H7 (cell line): ENCODE measurements at regions not wholly inside any gene's neighbourhood (a gene's known extent, or its start where the extent isn't known, plus 50 kb on each side); places are given as distances from the start of the nearest gene placed in this dataset.

Experiments
- DNase-seq: peaks from one replicate; pipeline ENCODE4 v3.0.0; 2012
- H3K27me3 ChIP-seq: 2 replicates; pipeline ENCODE4 v1.6.0; 2011; ENCODE audit warnings: mild to moderate bottlenecking, low read length; ENCODE audit not compliant: control insufficient read depth, insufficient read depth
- H3K36me3 ChIP-seq: replicated peaks from 2 replicates; pipeline ENCODE4 v1.5.1; 2011; ENCODE audit warnings: low read length; ENCODE audit not compliant: control insufficient read depth, insufficient read depth
- H3K4me3 ChIP-seq: 2 replicates; pipeline ENCODE4 v1.5.1; 2011; ENCODE audit warnings: low read depth, mild to moderate bottlenecking, control low read depth, low read length, moderate library complexity; ENCODE audit not compliant: insufficient read depth

- Histone ChIP-seq H3K27me3 (no peaks in the 10 kb centered on the region), H3K36me3 (no peaks in the 10 kb centered on the region), H3K4me3 (no peak overlapping the region)
- no peak for DNase-seq
These were observed 111.9 kb upstream of the PCDH18 start for GRCh38 chr4:137644201-137644600.

GRCh38 chr4:137641544-137641943 is 109.2 kb upstream of the PCDH18 start:
- no peak for DNase-seq
- H3K27me3 ChIP-seq = no peaks in the 10 kb centered on the region
- no peak overlapping the region for H3K4me3 ChIP-seq
- no peaks in the 10 kb centered on the region for H3K36me3 ChIP-seq

DNA sequence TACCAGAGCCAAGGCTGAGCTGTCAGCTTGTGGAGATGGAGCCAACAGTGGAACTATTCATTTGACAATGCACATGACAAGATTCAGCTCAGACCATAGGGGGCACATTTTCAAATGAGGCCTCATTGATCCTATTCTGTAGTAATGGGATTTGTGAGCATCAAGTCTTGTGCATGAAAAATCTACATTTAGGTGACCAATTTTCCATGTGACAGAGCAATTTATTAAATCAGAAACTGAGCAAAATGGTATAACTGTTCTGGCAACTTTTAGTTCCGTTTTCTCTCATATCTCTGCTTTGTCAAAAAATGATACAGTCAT is 108.5 kb upstream of the PCDH18 start:
- no peaks in the 10 kb centered on the region for H3K27me3 ChIP-seq
- no peak overlapping the region for H3K4me3 ChIP-seq
- no peak for DNase-seq
- no peaks in the 10 kb centered on the region for H3K36me3 ChIP-seq

- Histone ChIP-seq H3K4me3 (no peak overlapping the region), H3K27me3 (no peaks in the 10 kb centered on the region), H3K36me3 (no peaks in the 10 kb centered on the region)
- DNase-seq = no peak
These were observed 108.0 kb upstream of the PCDH18 start for GRCh38 chr4:137640156-137640837.

- no peaks in the 10 kb centered on the region for H3K36me3 ChIP-seq
- no peak overlapping the region for H3K4me3 ChIP-seq
- no peak for DNase-seq
- H3K27me3 ChIP-seq = no peaks in the 10 kb centered on the region
These were observed 106.6 kb upstream of the PCDH18 start for GRCh38 chr4:137638934-137639333.

DNA sequence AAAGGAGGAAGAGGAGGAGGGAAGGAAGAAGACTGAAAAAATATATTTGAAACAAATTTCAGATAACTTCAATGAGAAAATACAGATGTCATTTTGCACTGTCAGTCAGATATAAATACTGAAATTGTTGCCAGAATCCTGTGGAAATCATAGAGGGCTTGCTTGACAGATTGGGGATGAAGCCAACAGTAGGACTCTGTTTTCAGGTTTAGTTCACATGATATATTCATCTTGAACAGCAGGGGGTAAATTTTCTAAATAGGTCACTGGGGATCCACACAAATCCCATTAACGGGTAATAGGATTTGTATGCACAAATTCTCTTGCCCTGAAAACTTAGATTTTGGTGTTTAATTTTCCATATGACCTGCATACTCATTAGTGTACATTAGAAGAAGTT is 103.3 kb upstream of the PCDH18 start:
- H3K4me3 ChIP-seq = no peak overlapping the region
- DNase-seq = no peak
- H3K36me3 ChIP-seq = no peaks in the 10 kb centered on the region

GRCh38 chr4:137635108-137635507 is 102.8 kb upstream of the PCDH18 start:
- Histone ChIP-seq H3K36me3 (no peaks in the 10 kb centered on the region), H3K27me3 (no peaks in the 10 kb centered on the region), H3K4me3 (no peak overlapping the region)
- no peak for DNase-seq

More for the DNA sequence above, 103.3 kb upstream of the PCDH18 start:
- H3K27me3 ChIP-seq = no peaks in the 10 kb centered on the region

DNA sequence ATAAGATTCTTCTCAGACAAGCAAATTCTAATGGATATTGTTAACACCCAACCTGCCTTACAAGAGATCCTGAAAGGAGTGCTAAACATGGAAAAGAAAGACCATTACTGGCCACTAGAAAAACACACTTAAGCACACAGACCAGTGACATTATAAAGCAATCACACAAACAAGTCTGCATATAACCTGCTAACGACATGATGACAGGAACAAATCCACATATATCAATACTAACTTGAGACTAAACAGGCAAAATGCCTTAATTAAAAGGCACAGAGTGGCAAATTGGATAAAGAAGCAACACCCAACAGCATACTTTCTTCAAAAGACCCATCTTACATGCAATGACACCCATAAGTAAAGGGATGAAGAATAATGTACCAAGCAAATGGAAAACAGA is 100.5 kb upstream of the PCDH18 start:
- H3K36me3 ChIP-seq = no peaks in the 10 kb centered on the region
- H3K4me3 ChIP-seq = no peak overlapping the region
- no peaks in the 10 kb centered on the region for H3K27me3 ChIP-seq
- no peak for DNase-seq

GRCh38 chr4:137631605-137632004 is 99.3 kb upstream of the PCDH18 start:
- Histone ChIP-seq H3K4me3 (no peak overlapping the region), H3K27me3 (no peaks in the 10 kb centered on the region), H3K36me3 (no peaks in the 10 kb centered on the region)
- no peak for DNase-seq

- no peak overlapping the region for H3K4me3 ChIP-seq
- H3K27me3 ChIP-seq = no peaks in the 10 kb centered on the region
- no peaks in the 10 kb centered on the region for H3K36me3 ChIP-seq
- no peak for DNase-seq
These were observed 98.0 kb upstream of the PCDH18 start for GRCh38 chr4:137630252-137630651.

GRCh38 chr4:137627739-137628460 is 95.6 kb upstream of the PCDH18 start:
- Histone ChIP-seq H3K4me3 (no peak overlapping the region), H3K27me3 (no peaks in the 10 kb centered on the region), H3K36me3 (no peaks in the 10 kb centered on the region)
- no peak for DNase-seq

DNA sequence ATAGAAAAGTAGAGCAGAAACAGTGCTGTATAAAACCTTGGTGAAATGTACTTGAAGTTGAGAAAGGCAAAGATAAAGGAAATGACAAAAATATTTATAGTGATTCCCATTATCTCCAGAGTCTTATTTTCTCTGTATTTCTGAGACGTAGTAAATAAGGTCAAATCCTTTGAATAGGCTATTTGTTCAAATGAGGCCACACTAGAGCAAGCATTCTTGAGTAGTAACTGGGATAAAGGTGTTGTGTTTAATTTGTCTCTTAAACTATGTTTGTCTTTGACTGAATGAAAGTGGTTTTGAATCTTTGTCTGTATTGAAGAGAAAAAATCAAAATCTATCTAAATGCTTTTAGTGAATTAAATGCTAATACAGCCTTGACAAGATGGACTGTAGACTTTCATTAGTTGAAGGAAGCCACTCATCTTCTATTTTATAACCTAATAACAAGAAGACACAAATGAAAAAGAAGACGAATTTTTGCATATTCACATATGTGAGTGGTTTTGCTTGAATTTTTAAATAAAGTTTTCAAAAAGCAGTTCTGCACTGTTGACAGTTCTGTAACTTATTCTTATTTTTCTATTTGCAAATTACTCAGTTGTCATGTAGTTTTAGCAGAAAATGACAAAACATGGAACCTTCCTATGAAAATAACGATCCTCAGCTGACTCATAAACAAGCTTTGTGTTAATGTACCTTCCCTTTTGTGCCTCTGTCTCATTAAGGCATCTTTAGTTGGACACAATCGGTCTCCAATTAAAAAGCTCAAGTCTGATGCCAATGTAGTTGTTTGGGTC is 94.8 kb upstream of the PCDH18 start:
- H3K4me3 ChIP-seq = no peak overlapping the region
- no peak for DNase-seq
- no peaks in the 10 kb centered on the region for H3K27me3 ChIP-seq

DNA sequence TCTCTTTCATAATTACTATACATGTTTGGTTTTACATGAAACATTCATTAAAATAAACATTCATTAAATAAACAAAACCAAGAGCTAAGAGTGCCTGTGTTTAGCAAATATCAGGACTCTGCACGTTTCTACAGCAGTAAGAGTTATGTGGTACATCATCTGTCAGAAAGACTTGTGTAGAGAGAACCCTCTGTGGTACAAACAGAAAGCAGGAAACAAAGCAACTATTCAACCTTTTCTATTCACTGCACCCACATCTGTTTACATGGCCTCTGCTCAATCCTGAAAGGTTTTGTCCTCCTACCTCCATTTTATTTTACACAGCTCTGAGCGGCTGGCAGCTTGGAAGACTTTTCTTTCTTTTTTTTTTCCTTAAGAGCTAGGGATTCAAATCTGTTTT is 90.7 kb upstream of the PCDH18 start:
- Histone ChIP-seq H3K4me3 (no peak overlapping the region), H3K36me3 (no peaks in the 10 kb centered on the region), H3K27me3 (no peaks in the 10 kb centered on the region)
- DNase-seq = no peak

More for the DNA sequence above, 94.8 kb upstream of the PCDH18 start:
- H3K36me3 ChIP-seq = no peaks in the 10 kb centered on the region

DNA sequence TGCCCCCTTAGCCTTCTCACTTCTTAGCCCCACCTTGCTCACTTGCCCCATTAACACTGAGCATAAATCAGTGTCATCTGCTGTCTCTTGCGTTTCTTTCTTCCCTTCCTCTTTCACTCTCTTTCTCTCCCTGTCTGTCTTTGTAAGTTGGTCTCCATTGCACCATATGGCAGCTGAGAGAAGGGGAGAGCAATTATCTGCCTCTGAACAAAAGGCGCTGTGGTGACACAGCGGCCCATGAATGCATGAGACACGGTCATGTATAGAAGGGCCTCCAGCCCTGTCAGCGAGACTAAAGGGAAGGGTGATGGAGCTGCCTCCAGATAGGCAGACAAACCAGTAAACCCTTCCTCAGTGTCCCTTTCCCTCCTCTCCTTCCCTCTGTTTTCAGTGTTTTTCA is 88.8 kb upstream of the PCDH18 start:
- H3K36me3 ChIP-seq = no peaks in the 10 kb centered on the region
- no peak overlapping the region for H3K4me3 ChIP-seq
- H3K27me3 ChIP-seq = no peaks in the 10 kb centered on the region
- no peak for DNase-seq

- Histone ChIP-seq H3K4me3 (no peak overlapping the region), H3K36me3 (no peaks in the 10 kb centered on the region), H3K27me3 (no peaks in the 10 kb centered on the region)
- no peak for DNase-seq
These were observed 82.2 kb upstream of the PCDH18 start for GRCh38 chr4:137614491-137614890.
